T-cell (primary cell): ENCODE measurements at regions not wholly inside any gene's neighbourhood (a gene's known extent, or its start where the extent isn't known, plus 50 kb on each side); places are given as distances from the start of the nearest gene placed in this dataset.

Experiments
- ATAC-seq, 4 experiments: fragments of 200-7000 bp in 3 of 4; fragments of 150-1000 bp in 1 of 4; cut with Tn5 transposase; replicated peaks in 1 of 4; 1 replicate in 3 of 4; 2 replicates in 1 of 4; pipeline ENCODE4 v1.10.0; 2021; ENCODE audit warnings: moderate library complexity in 3 of 4, mild to moderate bottlenecking in 2 of 4, moderate number of reproducible peaks in 1 of 4
- CTCF ChIA-PET, 2 donors: fragments of 300-600 bp; sonication (Branson Sonifier 250); formaldehyde crosslinking; loops; one replicate each; lab custom pipeline; 2022; ENCODE audit warnings: antibody characterized with exemption in 2 of 2; lab: Charles Lee
- POLR2A ChIA-PET, 2 donors: fragments of 300-600 bp; sonication (Branson Sonifier 250); formaldehyde crosslinking; loops; one replicate each; lab custom pipeline; 2022; ENCODE audit warnings: antibody characterized with exemption in 2 of 2; lab: Charles Lee
- DNase-seq, 35 experiments: peaks; one replicate each; pipeline versions ENCODE4 v3.0.0 to v3.0.0-alpha.2; 2013 to 2023
- H3K27ac ChIP-seq: one replicate; pipeline ENCODE4 v1.5.1; 2013; ENCODE audit warnings: low read length
- H3K27me3 ChIP-seq, 2 experiments: replicated peaks in 1 of 2; 1 replicate in 1 of 2; 2 replicates in 1 of 2; pipeline versions ENCODE4 v1.6.1 to v1.7.0; 2013; ENCODE audit warnings: low read length in 1 of 2, mixed read lengths in 1 of 2; ENCODE audit not compliant: control insufficient read depth in 2 of 2, insufficient read depth in 2 of 2; ENCODE audit errors: extremely low read depth in 1 of 2
- H3K36me3 ChIP-seq, 2 donors: 1 replicate in 1 of 2; 2 replicates in 1 of 2; pipeline versions ENCODE4 v1.6.1 to v1.7.0; 2013; ENCODE audit warnings: low read length in 1 of 2; ENCODE audit not compliant: control insufficient read depth in 2 of 2, insufficient read depth in 1 of 2; ENCODE audit errors: extremely low read depth in 1 of 2
- H3K4me1 ChIP-seq, 2 experiments: 1 replicate in 1 of 2; 2 replicates in 1 of 2; pipeline versions ENCODE4 v1.6.1 to v1.7.0; 2013; ENCODE audit warnings: low read length in 2 of 2, mixed read lengths in 1 of 2; ENCODE audit not compliant: insufficient read depth in 2 of 2, control insufficient read depth in 1 of 2; ENCODE audit errors: extremely low read depth in 1 of 2
- H3K4me3 ChIP-seq, 2 donors: 1 replicate in 1 of 2; 2 replicates in 1 of 2; pipeline versions ENCODE4 v1.5.1 to v1.7.0; 2013; ENCODE audit warnings: mild to moderate bottlenecking in 2 of 2, low read length in 1 of 2, moderate library complexity in 1 of 2; ENCODE audit not compliant: control insufficient read depth in 1 of 2; ENCODE audit errors: extremely low read depth in 1 of 2
- H3K9me3 ChIP-seq: 2 replicates; pipeline ENCODE4 v1.7.0; 2013
- H3K27ac Mint-ChIP-seq, 2 donors: one replicate each; pipeline ENCODE4 v1.8.0; 2020 to 2021; ENCODE audit warnings: mild to moderate bottlenecking in 2 of 2, mixed read lengths in 2 of 2
- H3K27me3 Mint-ChIP-seq, 2 donors: one replicate each; pipeline ENCODE4 v1.8.0; 2021 to 2022; ENCODE audit warnings: mixed read lengths in 2 of 2
- H3K36me3 Mint-ChIP-seq: one replicate; pipeline ENCODE4 v1.8.0; 2021; ENCODE audit warnings: mixed read lengths
- H3K4me1 Mint-ChIP-seq, 3 donors: one replicate each; pipeline ENCODE4 v1.8.0; 2020 to 2022; ENCODE audit warnings: mixed read lengths in 3 of 3, mild to moderate bottlenecking in 1 of 3
- H3K4me3 Mint-ChIP-seq, 3 donors: one replicate each; pipeline ENCODE4 v1.8.0; 2020 to 2022; ENCODE audit warnings: mild to moderate bottlenecking in 3 of 3, mixed read lengths in 3 of 3, moderate library complexity in 3 of 3
- H3K9me3 Mint-ChIP-seq, 3 donors: one replicate each; pipeline ENCODE4 v1.8.0; 2020 to 2022; ENCODE audit warnings: mixed read lengths in 3 of 3

- Histone ChIP-seq H3K27ac (no peak overlapping the region), H3K9me3 (no peaks in the 10 kb centered on the region), H3K36me3 (no peaks in the 10 kb centered on the region), H3K4me1 (peaks cover 0 to 14% of the 10 kb centered on the region in 2 experiments), H3K27me3 (peaks cover 0 to 6% of the 10 kb centered on the region in 2 experiments), H3K4me3 (no peak overlapping the region)
- ATAC-seq (no peak), DNase-seq (no peak)
- Mint-ChIP-seq H3K27me3 (peaks cover 0 to 2% of the 10 kb centered on the region in 2 donors), H3K9me3 (no peaks in the 10 kb centered on the region), H3K4me1 (peaks cover 10 to 19% (median 12%) of the 10 kb centered on the region in 3 donors), H3K36me3 (no peaks in the 10 kb centered on the region), H3K4me3 (no peak overlapping the region), H3K27ac (no peak overlapping the region)
- POLR2A ChIA-PET = no interaction called here
- CTCF ChIA-PET = no interaction called here
These were observed 50.6 kb upstream of the NTPCR start for GRCh38 chr1:232899839-232900238.
